Muscle layer of colon (tissue), 2 donors: ENCODE measurements at regions not wholly inside any gene's neighbourhood (a gene's known extent, or its start where the extent isn't known, plus 50 kb on each side); places are given as distances from the start of the nearest gene placed in this dataset.

Source experiments
- H3K27ac ChIP-seq: one replicate; pipeline ENCODE4 v1.7.0; 2013; ENCODE audit warnings: low read depth, mild to moderate bottlenecking, low read length, moderate library complexity
- H3K27me3 ChIP-seq, 2 donors: one replicate each; pipeline ENCODE4 v1.7.0; 2013; ENCODE audit warnings: low read length in 2 of 2, mild to moderate bottlenecking in 2 of 2; ENCODE audit not compliant: insufficient read depth in 2 of 2, control insufficient read depth in 1 of 2
- H3K36me3 ChIP-seq: one replicate; pipeline ENCODE4 v1.7.0; 2013; ENCODE audit warnings: mild to moderate bottlenecking, low read length; ENCODE audit not compliant: insufficient read depth
- H3K4me1 ChIP-seq: one replicate; pipeline ENCODE4 v1.7.0; 2013; ENCODE audit warnings: mild to moderate bottlenecking, low read length; ENCODE audit not compliant: insufficient read depth
- H3K4me3 ChIP-seq, 2 donors: one replicate each; pipeline ENCODE4 v1.7.0; 2013; ENCODE audit warnings: low read length in 2 of 2, low read depth in 1 of 2, mild to moderate bottlenecking in 1 of 2, moderate library complexity in 1 of 2
- H3K9ac ChIP-seq: one replicate; pipeline ENCODE4 v1.7.0; 2013; ENCODE audit warnings: low read length
- H3K9me3 ChIP-seq: one replicate; pipeline ENCODE4 v1.7.0; 2013; ENCODE audit warnings: mild to moderate bottlenecking, low read length
- donor health status: abdominal sarcoma.
- donor health status: Adenocarcinoma of cecum.

DNA sequence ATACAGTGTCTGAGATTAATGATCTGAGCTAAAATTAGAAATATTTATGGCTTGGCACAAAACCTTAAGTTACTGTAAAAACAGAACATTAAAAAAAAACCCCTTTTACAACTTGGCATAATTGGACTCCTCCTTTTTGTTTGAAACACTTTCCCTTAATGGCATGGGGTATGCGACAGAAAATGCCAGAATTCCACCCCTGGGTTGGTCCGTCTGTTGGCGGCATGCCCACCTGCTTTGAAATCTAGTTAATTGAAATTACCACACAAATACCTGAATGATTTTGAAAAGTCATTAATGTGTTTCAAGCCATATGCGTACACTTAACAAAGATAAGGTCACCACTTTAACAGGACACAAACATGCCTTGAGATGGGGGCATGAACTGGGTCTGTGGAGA is 175.1 kb upstream of the FOXQ1 start:
- Histone ChIP-seq H3K4me3 (no peak overlapping the region), H3K27ac (no peak overlapping the region), H3K4me1 (no peaks in the 10 kb centered on the region), H3K27me3 (no peaks in the 10 kb centered on the region), H3K9me3 (no peaks in the 10 kb centered on the region), H3K36me3 (no peaks in the 10 kb centered on the region), H3K9ac (no peak overlapping the region)

DNA sequence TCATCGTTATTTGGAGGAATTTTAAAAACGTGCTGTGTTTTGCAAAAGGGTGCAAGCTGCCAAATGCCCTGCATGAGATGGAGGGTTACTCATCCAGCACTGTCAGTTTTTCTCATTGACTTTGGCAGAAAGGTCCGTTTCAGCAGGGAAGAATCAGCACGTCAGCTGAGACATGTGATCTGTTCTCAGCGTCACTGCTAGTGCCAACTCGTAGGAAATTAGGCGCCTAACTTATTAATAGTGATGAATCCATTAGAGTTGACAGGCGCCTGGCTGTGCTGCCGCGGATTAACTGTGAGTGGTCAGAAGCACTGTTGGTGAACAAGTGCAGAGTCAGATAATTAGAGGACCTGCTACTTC is 175.5 kb upstream of the FOXQ1 start:
- Histone ChIP-seq H3K4me1 (no peaks in the 10 kb centered on the region), H3K9me3 (no peaks in the 10 kb centered on the region), H3K36me3 (no peaks in the 10 kb centered on the region), H3K27me3 (no peaks in the 10 kb centered on the region), H3K9ac (no peak overlapping the region), H3K4me3 (no peak overlapping the region), H3K27ac (no peak overlapping the region)

DNA sequence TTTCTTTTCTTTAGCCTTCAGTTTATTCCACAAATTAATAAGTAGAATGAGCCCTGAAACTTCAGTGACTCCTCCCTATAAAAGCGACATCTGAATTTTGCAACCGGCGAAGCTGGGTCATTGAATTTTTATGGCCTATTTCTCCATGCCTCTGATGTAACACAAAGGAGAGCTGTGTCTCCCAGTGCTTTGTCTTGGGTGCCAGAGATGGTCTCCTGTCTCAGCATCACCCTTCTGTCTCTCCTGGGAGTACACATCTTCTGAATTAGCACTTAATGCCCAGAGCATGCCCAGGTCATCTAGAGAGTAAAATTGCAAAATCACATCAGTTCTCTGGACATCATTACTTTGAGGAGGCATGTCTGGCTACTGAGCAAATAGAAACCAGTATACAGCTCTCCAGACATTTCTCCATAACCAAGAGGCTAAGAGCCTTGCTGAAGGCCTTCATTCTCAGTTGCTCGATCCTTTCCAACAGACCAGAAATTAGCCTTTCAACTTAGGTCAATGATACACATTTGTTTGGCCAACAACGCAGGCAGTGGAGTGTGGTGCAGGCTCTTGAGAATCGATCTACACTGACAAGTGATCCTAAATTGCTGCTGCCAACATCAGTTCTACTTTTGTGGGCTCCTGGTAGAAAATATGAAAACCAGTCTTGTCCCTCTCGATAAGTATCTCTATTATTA is 176.0 kb upstream of the FOXQ1 start:
- no peak overlapping the region for H3K4me3 ChIP-seq
- H3K27ac ChIP-seq: no peak overlapping the region
- no peak overlapping the region for H3K9ac ChIP-seq
- H3K27me3 ChIP-seq: no peaks in the 10 kb centered on the region
- H3K36me3 ChIP-seq: no peaks in the 10 kb centered on the region
- no peaks in the 10 kb centered on the region for H3K4me1 ChIP-seq
- H3K9me3 ChIP-seq: no peaks in the 10 kb centered on the region

DNA sequence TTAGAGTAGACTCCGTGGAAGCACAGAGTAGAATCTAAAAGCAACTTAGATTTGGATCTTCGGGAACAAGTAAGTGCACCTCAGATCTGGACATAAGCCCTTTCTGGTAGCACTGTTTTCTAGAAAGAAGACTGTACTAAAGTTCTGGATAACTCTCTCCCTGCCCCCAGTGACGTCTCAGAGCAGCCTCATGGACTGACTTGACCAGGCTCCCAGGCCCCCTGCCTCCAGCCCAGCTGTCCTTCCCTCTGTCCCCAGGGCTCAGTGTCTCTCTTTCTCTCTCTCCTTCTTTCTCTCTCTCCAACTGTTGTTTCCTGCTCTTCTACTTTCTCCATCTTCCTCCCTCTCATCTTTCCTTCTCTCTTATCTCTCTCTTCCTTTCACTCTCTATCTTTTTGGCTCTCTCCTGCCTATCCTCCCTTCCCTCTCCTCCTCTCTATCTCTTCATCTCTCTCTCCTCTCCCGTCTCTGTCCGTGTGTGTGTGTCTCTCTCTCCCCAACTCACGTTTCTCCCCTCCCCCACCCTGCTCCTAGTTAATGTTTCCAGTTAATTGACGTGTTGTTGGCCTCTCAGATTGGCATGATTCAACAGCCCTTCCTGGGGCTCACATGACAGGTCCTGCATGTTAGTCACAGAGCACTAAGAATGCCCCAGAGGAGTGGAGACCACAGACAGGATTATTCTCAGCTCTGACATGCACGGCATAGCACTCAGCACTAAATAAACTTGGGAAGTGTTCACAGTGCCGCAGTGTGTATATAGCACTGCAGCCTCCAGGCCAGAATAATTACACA is 180.4 kb upstream of the FOXQ1 start:
- no peaks in the 10 kb centered on the region for H3K9me3 ChIP-seq
- no peak overlapping the region for H3K4me3 ChIP-seq
- H3K27me3 ChIP-seq: no peaks in the 10 kb centered on the region
- H3K9ac ChIP-seq: no peak overlapping the region
- H3K4me1 ChIP-seq: no peaks in the 10 kb centered on the region
- H3K36me3 ChIP-seq: no peaks in the 10 kb centered on the region
- no peak overlapping the region for H3K27ac ChIP-seq

DNA sequence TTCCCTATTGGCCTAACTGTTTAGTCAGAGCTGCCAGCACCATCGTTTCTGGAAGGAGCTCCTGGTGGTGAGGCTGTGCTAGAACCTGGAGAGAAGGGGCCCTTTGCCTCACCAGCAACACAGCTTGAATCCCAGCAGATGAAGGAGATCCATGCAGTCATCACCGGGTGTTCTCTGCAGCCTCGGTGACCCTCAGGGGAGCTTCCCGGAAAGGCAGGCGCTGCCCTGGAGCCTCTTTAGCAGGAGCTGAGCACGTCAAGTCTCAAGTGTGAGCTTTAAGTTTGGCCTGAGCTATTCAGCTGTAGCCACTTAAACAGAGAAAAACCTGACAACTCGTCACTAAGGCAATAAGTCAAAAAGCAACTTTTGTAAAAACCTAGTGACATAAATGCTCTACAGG is 181.2 kb upstream of the FOXQ1 start:
- H3K9ac ChIP-seq: no peak overlapping the region

DNA sequence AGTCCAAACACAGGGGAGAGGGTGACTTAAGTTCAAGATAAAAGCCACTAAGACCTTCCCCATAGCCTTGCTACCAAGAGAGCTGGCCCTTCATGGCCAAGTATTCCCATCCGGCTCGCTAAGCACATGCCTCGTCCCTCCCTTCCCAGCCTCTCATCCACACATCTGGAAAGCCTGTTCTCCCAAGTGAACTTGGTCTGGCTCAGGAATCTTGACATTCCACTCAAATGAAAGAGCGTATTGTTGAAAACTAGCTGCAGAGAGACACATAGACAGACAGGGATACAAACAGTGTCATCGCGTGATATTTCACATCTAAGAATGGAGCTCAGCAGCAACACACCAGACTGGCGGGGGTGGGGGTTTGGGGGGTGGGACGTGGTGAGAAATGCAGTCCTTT is 182.8 kb upstream of the FOXQ1 start:
- H3K4me3 ChIP-seq: no peak overlapping the region
- no peaks in the 10 kb centered on the region for H3K27me3 ChIP-seq
- no peak overlapping the region for H3K27ac ChIP-seq
- H3K4me1 ChIP-seq: no peaks in the 10 kb centered on the region
- no peak overlapping the region for H3K9ac ChIP-seq
- H3K36me3 ChIP-seq: no peaks in the 10 kb centered on the region
- H3K9me3 ChIP-seq: no peaks in the 10 kb centered on the region

More for the DNA sequence above, 181.2 kb upstream of the FOXQ1 start:
- no peaks in the 10 kb centered on the region for H3K27me3 ChIP-seq
- H3K4me1 ChIP-seq: no peaks in the 10 kb centered on the region
- H3K9me3 ChIP-seq: no peaks in the 10 kb centered on the region
- no peak overlapping the region for H3K27ac ChIP-seq
- H3K36me3 ChIP-seq: no peaks in the 10 kb centered on the region
- no peak overlapping the region for H3K4me3 ChIP-seq

DNA sequence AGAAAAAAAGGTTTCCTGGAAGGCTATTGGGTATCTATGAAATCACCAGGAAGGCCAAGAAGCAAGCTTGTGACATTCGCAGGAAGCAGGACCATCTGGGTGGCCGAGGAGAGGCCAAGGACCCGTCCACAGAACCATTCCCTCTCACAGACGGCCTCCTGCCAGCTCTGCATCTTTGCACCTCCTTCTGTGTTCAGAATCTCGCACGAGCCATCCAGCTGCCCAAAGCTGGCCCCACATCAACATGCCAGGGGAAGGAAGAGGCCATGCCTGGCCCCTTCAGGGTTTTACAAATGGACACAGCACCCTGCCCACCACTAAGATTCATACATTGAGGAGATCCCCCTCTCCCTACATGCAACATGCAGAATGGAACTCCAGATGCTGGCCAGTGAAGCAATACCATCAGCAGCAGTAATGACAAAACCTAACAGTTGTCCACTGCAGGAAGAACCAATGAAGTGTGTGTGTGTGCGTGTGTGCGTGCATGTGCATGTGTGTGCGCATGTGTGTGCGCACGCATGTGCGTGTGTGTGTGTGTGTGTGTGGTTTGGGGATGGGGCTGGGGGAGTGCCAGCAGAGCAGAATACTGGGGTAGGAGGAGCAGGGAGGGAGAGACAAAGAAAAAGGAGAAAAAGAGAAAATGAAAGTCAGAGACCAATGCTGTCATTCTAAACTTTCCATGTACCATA is 184.2 kb upstream of the FOXQ1 start:
- H3K4me3 ChIP-seq: no peak overlapping the region
- H3K9ac ChIP-seq: no peak overlapping the region
- no peaks in the 10 kb centered on the region for H3K36me3 ChIP-seq
- no peaks in the 10 kb centered on the region for H3K9me3 ChIP-seq
- no peak overlapping the region for H3K27ac ChIP-seq
- H3K27me3 ChIP-seq: no peaks in the 10 kb centered on the region
- H3K4me1 ChIP-seq: no peaks in the 10 kb centered on the region

DNA sequence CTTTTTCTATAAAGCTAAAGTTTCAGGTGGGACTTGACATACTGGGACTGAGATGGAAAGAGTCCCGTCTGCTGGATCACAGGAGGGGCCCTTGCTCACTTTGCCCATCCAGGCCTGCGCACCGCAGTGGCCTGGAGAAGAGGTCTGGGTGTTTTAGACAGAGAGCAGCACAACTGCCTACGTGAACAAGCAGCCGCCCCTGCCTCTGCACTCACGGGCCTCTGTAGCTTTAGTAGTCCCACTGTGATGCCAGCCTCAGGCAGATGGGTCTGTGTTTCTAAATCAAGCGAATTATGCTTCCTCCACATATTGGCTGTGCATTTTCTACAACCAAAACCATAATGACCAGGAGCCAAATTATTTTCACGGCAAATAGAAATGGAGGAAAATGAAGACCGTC is 184.8 kb upstream of the FOXQ1 start:
- Histone ChIP-seq H3K9ac (no peak overlapping the region), H3K4me1 (no peaks in the 10 kb centered on the region)

DNA sequence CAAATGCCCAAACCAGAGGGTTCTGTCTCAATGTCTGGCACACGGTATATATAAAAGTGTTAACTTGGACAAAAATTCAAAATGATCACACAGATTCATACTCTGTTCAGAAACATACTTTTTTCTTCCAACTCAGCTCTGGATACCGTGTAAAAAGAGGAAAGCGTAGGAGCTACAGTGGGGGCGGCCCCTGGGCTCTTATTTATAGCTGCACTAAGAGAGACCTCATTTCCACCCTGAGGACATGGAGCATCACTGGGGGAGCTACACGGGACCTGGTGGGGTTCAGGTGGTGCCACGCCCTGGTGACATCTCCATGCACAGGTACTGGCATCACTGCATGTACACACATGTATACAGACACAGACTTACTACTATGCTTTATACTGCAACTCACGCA is 185.9 kb upstream of the FOXQ1 start:
- no peaks in the 10 kb centered on the region for H3K27me3 ChIP-seq
- no peak overlapping the region for H3K4me3 ChIP-seq
- no peaks in the 10 kb centered on the region for H3K4me1 ChIP-seq
- H3K9ac ChIP-seq: no peak overlapping the region
- no peaks in the 10 kb centered on the region for H3K9me3 ChIP-seq
- no peak overlapping the region for H3K27ac ChIP-seq
- no peaks in the 10 kb centered on the region for H3K36me3 ChIP-seq

More for the DNA sequence above, 184.8 kb upstream of the FOXQ1 start:
- no peak overlapping the region for H3K4me3 ChIP-seq
- H3K36me3 ChIP-seq: no peaks in the 10 kb centered on the region
- no peaks in the 10 kb centered on the region for H3K27me3 ChIP-seq
- H3K27ac ChIP-seq: no peak overlapping the region
- H3K9me3 ChIP-seq: no peaks in the 10 kb centered on the region

DNA sequence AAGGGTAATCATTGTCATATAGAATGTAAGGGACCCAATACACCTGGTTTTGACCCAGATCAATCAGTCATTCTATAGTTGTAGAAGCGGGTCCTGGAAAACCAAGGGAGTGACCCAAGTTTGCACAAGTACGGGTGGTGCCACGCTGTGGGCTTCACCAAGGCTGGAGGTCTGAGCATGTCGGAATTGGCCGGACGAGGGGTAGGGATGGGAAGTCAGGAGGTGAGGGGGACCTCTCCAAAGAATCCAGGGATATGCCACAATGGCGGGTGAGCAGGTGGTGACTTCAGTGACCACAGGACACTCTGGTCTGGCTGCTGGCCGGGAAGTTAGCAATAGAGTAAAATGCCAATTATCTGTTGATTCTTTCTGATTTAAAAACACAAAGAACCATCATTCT is 186.6 kb upstream of the FOXQ1 start:
- Histone ChIP-seq H3K27me3 (no peaks in the 10 kb centered on the region), H3K9me3 (no peaks in the 10 kb centered on the region), H3K4me3 (no peak overlapping the region), H3K9ac (no peak overlapping the region), H3K4me1 (no peaks in the 10 kb centered on the region), H3K36me3 (no peaks in the 10 kb centered on the region), H3K27ac (no peak overlapping the region)

DNA sequence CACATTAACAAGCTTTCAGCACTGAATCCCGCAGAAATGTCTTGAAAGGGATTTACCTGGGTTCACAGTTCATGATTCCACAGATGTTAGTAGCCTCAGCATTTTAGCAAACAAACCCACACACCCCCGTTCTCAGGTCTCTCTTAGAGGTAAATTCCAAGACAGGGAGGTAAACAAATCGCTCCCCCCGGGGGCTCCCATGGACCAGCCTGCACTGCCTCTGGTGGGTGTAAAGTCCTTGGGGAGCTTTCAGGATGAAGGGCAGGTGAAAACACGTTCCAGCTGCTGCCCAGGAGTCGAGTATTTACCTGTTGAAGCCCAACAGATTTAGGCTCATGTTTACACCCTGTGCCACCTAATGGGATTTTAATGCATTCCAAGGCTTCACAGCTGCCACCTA is 187.0 kb upstream of the FOXQ1 start:
- Histone ChIP-seq H3K4me3 (no peak overlapping the region), H3K27ac (no peak overlapping the region), H3K27me3 (no peaks in the 10 kb centered on the region), H3K9me3 (no peaks in the 10 kb centered on the region), H3K9ac (no peak overlapping the region), H3K4me1 (no peaks in the 10 kb centered on the region), H3K36me3 (no peaks in the 10 kb centered on the region)
